ENCODE measurements at regions not wholly inside any gene's neighbourhood (a gene's known extent, or its start where the extent isn't known, plus 50 kb on each side); places are given as distances from the start of the nearest gene placed in this dataset.
"Not testable (repeated sequence)": the region's sequence is repeated elsewhere in the genome, so short reads cannot be mapped to it uniquely, and the experiment has no call there.

- not testable (repeated sequence) for H3K4me3 Mint-ChIP-seq, H3K36me3 Mint-ChIP-seq, H3K4me1 Mint-ChIP-seq, DNase-seq, H3K9me3 Mint-ChIP-seq, H3K27ac Mint-ChIP-seq
- H3K27me3 Mint-ChIP-seq = peaks cover 26% of the 10 kb centered on the region
- CTCF ChIA-PET = interaction anchor here (1.1 kb wide), 1 partner anchor 61 kb away, joined by 3 read pairs; no protein-coding TSS in a partner anchor
These were observed 227.1 kb downstream of the FOXD2 start for GRCh38 chr1:47664896-47665295.

DNA sequence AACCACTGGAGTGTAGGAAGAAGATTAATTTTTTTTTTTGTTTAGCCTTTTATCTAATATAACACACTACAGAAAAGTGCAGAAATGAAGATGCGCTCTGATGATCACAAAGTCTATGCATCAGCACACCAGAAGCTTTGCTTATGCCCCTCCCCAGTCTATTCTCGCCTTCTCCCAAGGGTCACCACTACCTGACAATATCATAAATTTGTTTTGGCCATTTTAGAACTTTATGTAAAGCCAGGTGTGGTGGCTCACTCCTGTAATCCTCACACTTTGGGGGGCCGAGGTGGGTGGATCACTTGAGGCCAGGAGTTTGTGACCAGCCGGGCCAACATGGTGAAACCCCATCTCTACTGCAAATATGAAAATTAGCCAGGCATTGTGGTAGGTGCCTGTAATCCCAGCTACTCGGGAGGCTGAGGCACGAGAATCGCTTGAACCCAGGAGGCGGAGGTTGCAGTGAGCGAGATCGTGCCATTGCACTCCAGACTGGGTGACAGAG is 231.3 kb downstream of the FOXD2 start:
- CTCF ChIA-PET = no interaction called here
- no peaks in the 10 kb centered on the region for H3K4me1 Mint-ChIP-seq
- no peak overlapping the region for H3K4me3 Mint-ChIP-seq
- H3K27me3 Mint-ChIP-seq = peaks cover 20% of the 10 kb centered on the region
- no peaks in the 10 kb centered on the region for H3K36me3 Mint-ChIP-seq
- DNase-seq = no peak
- H3K9me3 Mint-ChIP-seq = peaks cover 5% of the 10 kb centered on the region
- H3K27ac Mint-ChIP-seq = no peak overlapping the region

- Mint-ChIP-seq H3K4me1 (no peaks in the 10 kb centered on the region), H3K27me3 (peaks cover 7% of the 10 kb centered on the region), H3K27ac (no peak overlapping the region), H3K36me3 (no peaks in the 10 kb centered on the region), H3K9me3 (peaks cover 5% of the 10 kb centered on the region), H3K4me3 (no peak overlapping the region)
- CTCF ChIA-PET = no interaction called here
- no peak for DNase-seq
These were observed 234.8 kb downstream of the FOXD2 start for GRCh38 chr1:47672622-47673021.

DNA sequence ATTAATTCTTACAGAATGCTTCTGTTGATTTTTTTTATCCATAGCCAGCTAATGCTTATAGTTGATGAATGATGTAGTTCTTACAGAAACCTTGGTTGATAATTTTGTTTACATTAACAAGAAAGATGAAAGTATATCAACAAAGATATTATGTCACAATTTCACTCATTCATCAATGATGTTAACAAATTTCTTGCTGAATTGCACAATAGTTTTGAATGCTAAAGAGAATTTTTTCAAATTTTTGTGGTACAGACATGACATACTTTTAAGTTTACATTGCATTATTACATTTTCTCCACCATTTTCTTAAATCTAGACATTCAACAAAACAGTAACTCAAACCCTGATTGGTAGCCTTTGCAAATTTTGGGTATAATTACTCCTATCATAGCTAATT is 236.3 kb downstream of the FOXD2 start:
- Mint-ChIP-seq H3K9me3 (peaks cover 5% of the 10 kb centered on the region), H3K4me1 (no peaks in the 10 kb centered on the region), H3K27me3 (peaks cover 4% of the 10 kb centered on the region), H3K36me3 (no peaks in the 10 kb centered on the region), H3K4me3 (no peak overlapping the region), H3K27ac (no peak overlapping the region)
- CTCF ChIA-PET = no interaction called here
- DNase-seq = no peak

DNA sequence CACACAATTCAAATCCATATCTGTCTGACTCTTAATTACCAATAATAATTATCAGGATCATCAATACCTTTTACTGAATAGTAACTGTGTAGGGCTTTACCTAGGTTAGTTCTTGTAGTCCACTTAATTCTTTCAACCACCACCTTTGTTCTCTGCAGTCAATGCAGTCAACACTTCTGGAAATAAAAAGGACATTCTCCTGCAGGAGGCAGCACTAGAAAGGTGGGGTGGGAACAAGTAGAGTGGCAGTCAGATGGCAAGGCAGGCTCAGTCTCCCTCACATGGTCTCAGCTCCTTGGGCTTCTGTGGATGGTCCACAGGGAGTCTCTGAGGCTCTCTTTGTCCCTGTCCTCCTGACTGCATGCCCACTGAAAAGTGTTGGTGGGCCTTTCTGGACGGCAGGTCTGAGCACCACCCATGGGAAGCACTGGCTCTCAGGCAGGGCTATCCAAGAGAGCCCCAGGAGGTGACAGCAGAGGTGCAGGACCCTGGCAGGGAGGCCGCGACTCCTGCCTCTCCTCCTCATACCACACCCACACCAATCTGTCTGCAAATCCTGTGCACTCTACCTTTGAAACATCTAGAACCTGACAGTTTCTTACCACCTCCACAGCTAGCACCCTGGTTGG is 237.3 kb downstream of the FOXD2 start:
- H3K36me3 Mint-ChIP-seq = no peaks in the 10 kb centered on the region
- no peak overlapping the region for H3K4me3 Mint-ChIP-seq
- peaks cover 6% of the 10 kb centered on the region for H3K27me3 Mint-ChIP-seq
- no peak for DNase-seq
- H3K9me3 Mint-ChIP-seq = peaks cover 5% of the 10 kb centered on the region
- no peak overlapping the region for H3K27ac Mint-ChIP-seq
- H3K4me1 Mint-ChIP-seq = no peaks in the 10 kb centered on the region
- CTCF ChIA-PET = no interaction called here

DNA sequence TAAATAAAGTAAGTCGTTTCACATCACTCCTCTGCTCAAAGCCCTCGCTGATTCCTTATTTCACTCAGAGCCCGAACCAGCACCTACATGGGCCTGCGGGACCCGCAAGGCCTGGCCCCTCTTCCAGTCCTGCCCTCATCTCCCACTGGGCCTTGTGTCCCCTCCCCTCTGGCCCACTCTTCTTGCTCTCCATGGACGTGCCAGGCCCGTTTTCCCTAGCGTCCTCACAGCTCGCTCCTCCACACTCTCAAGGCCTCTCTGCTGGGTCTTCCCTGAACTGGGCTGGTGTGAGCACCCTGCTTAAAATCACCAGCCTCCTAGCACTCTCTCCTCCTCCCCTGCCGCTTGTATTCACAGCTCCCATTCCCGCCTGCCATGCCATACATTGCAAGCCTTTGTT is 237.9 kb downstream of the FOXD2 start:
- DNase-seq = no peak
- Mint-ChIP-seq H3K27me3 (peaks cover 6% of the 10 kb centered on the region), H3K9me3 (peaks cover 5% of the 10 kb centered on the region), H3K27ac (no peak overlapping the region), H3K4me3 (no peak overlapping the region), H3K4me1 (no peaks in the 10 kb centered on the region), H3K36me3 (no peaks in the 10 kb centered on the region)
- CTCF ChIA-PET = no interaction called here

- Mint-ChIP-seq H3K4me1 (no peaks in the 10 kb centered on the region), H3K27ac (no peak overlapping the region), H3K36me3 (no peaks in the 10 kb centered on the region), H3K4me3 (no peak overlapping the region), H3K27me3 (peaks cover 6% of the 10 kb centered on the region), H3K9me3 (peaks cover 5% of the 10 kb centered on the region)
- DNase-seq = no peak
- CTCF ChIA-PET = no interaction called here
These were observed 238.6 kb downstream of the FOXD2 start for GRCh38 chr1:47676311-47677054.

GRCh38 chr1:47677241-47677940 is 239.5 kb downstream of the FOXD2 start:
- no peaks in the 10 kb centered on the region for H3K36me3 Mint-ChIP-seq

GRCh38 chr1:47678464-47678980 is 240.7 kb downstream of the FOXD2 start:
- no peaks in the 10 kb centered on the region for H3K4me1 Mint-ChIP-seq
- no peak overlapping the region for H3K27ac Mint-ChIP-seq
- H3K9me3 Mint-ChIP-seq = no peaks in the 10 kb centered on the region
- H3K27me3 Mint-ChIP-seq = peaks cover 5% of the 10 kb centered on the region
- DNase-seq = no peak
- CTCF ChIA-PET = no interaction called here
- no peaks in the 10 kb centered on the region for H3K36me3 Mint-ChIP-seq
- no peak overlapping the region for H3K4me3 Mint-ChIP-seq

More at GRCh38 chr1:47677241-47677940, 239.5 kb downstream of the FOXD2 start:
- H3K4me3 Mint-ChIP-seq = no peak overlapping the region
- H3K27me3 Mint-ChIP-seq = peaks cover 6% of the 10 kb centered on the region
- peaks cover 2% of the 10 kb centered on the region for H3K9me3 Mint-ChIP-seq
- no peak for DNase-seq
- CTCF ChIA-PET = no interaction called here
- no peak overlapping the region for H3K27ac Mint-ChIP-seq
- no peaks in the 10 kb centered on the region for H3K4me1 Mint-ChIP-seq

DNA sequence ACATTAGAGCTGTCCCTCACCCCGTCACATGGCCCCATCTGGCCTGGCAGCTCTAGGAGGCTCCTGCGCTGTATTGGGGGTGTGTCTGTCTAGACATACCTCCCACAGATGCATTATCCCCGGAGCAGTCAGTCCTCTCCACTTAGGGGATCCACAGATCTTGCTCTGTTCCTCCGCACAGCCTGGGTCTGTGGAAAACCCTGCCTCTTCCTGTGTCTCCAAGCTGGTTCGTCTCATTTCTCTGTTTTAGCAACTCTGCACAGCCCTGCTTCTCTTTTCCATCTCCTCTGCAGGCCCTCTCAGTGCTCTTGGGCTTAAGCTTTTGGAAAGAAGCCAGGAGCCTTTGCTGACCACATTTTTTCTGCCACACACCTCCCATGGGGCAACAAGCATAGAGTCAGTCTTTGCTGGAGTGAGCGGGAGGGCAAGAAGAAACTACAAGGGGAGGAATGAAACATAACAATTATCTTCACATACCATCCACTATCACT is 241.5 kb downstream of the FOXD2 start:
- no peaks in the 10 kb centered on the region for H3K36me3 Mint-ChIP-seq
- H3K27ac Mint-ChIP-seq = no peak overlapping the region
- H3K4me3 Mint-ChIP-seq = no peak overlapping the region
- H3K27me3 Mint-ChIP-seq = peaks cover 3% of the 10 kb centered on the region
- no peaks in the 10 kb centered on the region for H3K9me3 Mint-ChIP-seq
- CTCF ChIA-PET = no interaction called here
- H3K4me1 Mint-ChIP-seq = no peaks in the 10 kb centered on the region
- DNase-seq = no peak

DNA sequence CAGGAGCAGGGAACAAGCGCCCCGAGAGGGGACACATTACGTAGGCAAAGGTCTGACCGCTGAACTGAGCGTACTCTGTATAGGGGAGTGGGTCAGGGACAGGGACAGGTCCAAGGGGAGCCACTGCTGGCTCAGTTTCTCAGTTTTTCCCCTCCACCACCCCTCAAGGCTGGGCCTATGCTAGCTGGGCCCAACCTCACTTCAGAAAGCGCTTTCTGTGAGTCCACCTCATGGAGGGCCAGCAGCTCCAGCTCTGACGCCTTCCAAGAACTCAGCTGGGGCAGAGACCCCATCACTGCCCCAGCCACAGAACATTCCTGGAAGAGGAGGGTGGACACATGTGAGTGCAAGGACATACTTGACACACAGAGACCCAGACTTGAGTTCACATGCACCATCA is 242.0 kb downstream of the FOXD2 start:
- CTCF ChIA-PET = no interaction called here
- no peak overlapping the region for H3K27ac Mint-ChIP-seq
- DNase-seq = no peak
- H3K36me3 Mint-ChIP-seq = no peaks in the 10 kb centered on the region
- H3K4me3 Mint-ChIP-seq = no peak overlapping the region
- H3K4me1 Mint-ChIP-seq = no peaks in the 10 kb centered on the region
- no peaks in the 10 kb centered on the region for H3K9me3 Mint-ChIP-seq
- peaks cover 3% of the 10 kb centered on the region for H3K27me3 Mint-ChIP-seq

GRCh38 chr1:47680815-47681475 is 243.1 kb downstream of the FOXD2 start:
- Mint-ChIP-seq H3K36me3 (no peaks in the 10 kb centered on the region), H3K4me1 (no peaks in the 10 kb centered on the region), H3K27me3 (peaks cover 7% of the 10 kb centered on the region), H3K9me3 (no peaks in the 10 kb centered on the region), H3K27ac (no peak overlapping the region), H3K4me3 (no peak overlapping the region)
- CTCF ChIA-PET = no interaction called here
- no peak for DNase-seq

- no peak overlapping the region for H3K4me3 Mint-ChIP-seq
- no peaks in the 10 kb centered on the region for H3K4me1 Mint-ChIP-seq
- no peak overlapping the region for H3K27ac Mint-ChIP-seq
- no peaks in the 10 kb centered on the region for H3K36me3 Mint-ChIP-seq
- peaks cover 10% of the 10 kb centered on the region for H3K27me3 Mint-ChIP-seq
- CTCF ChIA-PET = no interaction called here
- DNase-seq = no peak
- no peaks in the 10 kb centered on the region for H3K9me3 Mint-ChIP-seq
These were observed 243.9 kb downstream of the FOXD2 start for GRCh38 chr1:47681735-47682134.

- no peak for DNase-seq
- no peak overlapping the region for H3K4me3 Mint-ChIP-seq
- H3K9me3 Mint-ChIP-seq = no peaks in the 10 kb centered on the region
- CTCF ChIA-PET = no interaction called here
- peaks cover 14% of the 10 kb centered on the region for H3K27me3 Mint-ChIP-seq
- H3K4me1 Mint-ChIP-seq = no peaks in the 10 kb centered on the region
- H3K36me3 Mint-ChIP-seq = no peaks in the 10 kb centered on the region
- no peak overlapping the region for H3K27ac Mint-ChIP-seq
These were observed 244.4 kb downstream of the FOXD2 start for GRCh38 chr1:47682198-47682597.
